Bronchial epithelial cell (primary cell): ENCODE measurements at regions not wholly inside any gene's neighbourhood (a gene's known extent, or its start where the extent isn't known, plus 50 kb on each side); places are given as distances from the start of the nearest gene placed in this dataset.
A peak's percentile ranks its signal among the peaks of the same experiment; 100 is the strongest.
"Not testable (repeated sequence)": the region's sequence is repeated elsewhere in the genome, so short reads cannot be mapped to it uniquely, and the experiment has no call there.

Experiments used
- DNase-seq: peaks from one replicate; pipeline ENCODE4 v3.0.0-alpha.2; 2010; ENCODE audit warnings: low read depth
- FAIRE-seq: peaks from 2 replicates; lab custom pipeline; 2011; peaks lifted over from hg19 to GRCh38; lab: Jason Lieb, UNC
- H3K27me3 ChIP-seq: 2 replicates; pipeline ENCODE4 v1.5.1; 2011; ENCODE audit warnings: low read length; ENCODE audit not compliant: control insufficient read depth, insufficient read depth
- H3K36me3 ChIP-seq: 2 replicates; pipeline ENCODE4 v1.5.1; 2011; ENCODE audit warnings: low read length; ENCODE audit not compliant: control insufficient read depth, insufficient read depth
- H3K4me3 ChIP-seq: 2 replicates; pipeline ENCODE4 v1.5.1; 2011; ENCODE audit warnings: mild to moderate bottlenecking, low read depth, low read length, control low read depth
- TF ChIP-seq, protein P1 (sequence below): IDR thresholded peaks from 2 replicates; pipeline ENCODE4 v1.5.1; 2011; ENCODE audit warnings: mild to moderate bottlenecking, moderate library complexity, low read length, control low read depth, inconsistent platforms; ENCODE audit not compliant: insufficient read depth, severe bottlenecking

DNA sequence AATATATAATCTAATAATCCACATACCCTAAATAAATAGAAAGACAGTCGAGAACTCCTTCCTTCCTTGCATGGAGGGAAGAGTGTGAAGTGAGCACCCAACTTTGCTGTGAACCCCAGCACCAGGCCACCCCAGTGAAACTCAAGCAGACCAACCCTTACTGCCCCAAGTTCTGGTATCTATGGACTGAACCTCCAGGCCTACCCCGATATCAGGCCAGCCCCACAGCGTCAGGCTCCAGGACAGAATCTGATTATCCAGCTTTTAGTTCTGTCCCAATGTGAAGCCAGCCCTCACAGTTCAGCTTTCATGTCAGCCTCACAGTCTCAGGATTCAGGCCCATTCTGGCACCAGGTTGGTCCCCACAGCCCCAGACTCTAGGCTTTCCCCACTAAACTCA, 1617.2 kb upstream of the AGA start:
- Histone ChIP-seq H3K27me3 (no peaks in the 10 kb centered on the region), H3K4me3 (no peak overlapping the region), H3K36me3 (no peaks in the 10 kb centered on the region)
- FAIRE-seq, result no peak
- TF ChIP-seq, protein P1, sequence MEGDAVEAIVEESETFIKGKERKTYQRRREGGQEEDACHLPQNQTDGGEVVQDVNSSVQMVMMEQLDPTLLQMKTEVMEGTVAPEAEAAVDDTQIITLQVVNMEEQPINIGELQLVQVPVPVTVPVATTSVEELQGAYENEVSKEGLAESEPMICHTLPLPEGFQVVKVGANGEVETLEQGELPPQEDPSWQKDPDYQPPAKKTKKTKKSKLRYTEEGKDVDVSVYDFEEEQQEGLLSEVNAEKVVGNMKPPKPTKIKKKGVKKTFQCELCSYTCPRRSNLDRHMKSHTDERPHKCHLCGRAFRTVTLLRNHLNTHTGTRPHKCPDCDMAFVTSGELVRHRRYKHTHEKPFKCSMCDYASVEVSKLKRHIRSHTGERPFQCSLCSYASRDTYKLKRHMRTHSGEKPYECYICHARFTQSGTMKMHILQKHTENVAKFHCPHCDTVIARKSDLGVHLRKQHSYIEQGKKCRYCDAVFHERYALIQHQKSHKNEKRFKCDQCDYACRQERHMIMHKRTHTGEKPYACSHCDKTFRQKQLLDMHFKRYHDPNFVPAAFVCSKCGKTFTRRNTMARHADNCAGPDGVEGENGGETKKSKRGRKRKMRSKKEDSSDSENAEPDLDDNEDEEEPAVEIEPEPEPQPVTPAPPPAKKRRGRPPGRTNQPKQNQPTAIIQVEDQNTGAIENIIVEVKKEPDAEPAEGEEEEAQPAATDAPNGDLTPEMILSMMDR, result no peak
- DNase-seq, result no peak

DNA sequence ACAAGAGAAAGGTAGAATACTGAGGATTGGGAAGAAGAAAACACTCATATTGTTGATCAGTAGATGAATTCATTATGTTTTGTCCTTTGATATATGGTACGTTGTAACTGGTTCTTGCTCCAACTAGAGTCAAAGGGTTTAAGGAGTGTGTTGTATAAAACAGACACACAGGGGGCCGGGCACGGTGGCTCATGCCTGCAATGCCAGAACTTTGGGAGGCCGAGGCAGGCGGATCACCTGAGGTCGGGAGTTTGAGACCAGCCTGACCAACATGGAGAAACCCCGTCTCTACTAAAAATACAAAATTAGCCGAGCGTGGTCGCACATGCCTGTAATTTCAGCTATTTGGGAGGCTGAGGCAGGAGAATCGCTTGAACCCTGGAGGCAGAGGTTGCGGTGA, 1624.0 kb upstream of the AGA start:
- not testable (repeated sequence) for H3K27me3 ChIP-seq, DNase-seq, H3K4me3 ChIP-seq, H3K36me3 ChIP-seq, FAIRE-seq

DNA sequence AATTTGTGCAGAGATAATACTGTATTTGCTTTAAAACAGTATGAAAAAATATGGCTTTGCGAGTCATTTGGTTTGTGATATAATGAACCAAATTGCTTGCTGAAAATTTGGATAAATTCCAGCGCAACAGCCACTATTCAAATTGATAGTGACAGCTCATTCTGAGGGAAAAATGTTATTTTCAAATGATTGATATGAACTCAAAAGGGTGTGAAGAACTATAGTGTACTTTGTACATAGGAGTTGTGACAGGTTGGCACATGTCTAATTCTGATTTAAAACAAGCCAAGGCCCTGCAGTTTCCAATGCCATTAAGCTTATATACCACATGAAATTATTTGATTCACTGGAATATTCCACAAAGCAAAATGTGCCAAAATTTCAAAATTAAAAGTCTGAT, 1628.9 kb upstream of the AGA start:
- no peaks in the 10 kb centered on the region for H3K27me3 ChIP-seq
- no peaks in the 10 kb centered on the region for H3K36me3 ChIP-seq
- DNase-seq (no peak), FAIRE-seq (no peak)
- TF ChIP-seq, protein P1, result no peak
- no peak overlapping the region for H3K4me3 ChIP-seq

DNA sequence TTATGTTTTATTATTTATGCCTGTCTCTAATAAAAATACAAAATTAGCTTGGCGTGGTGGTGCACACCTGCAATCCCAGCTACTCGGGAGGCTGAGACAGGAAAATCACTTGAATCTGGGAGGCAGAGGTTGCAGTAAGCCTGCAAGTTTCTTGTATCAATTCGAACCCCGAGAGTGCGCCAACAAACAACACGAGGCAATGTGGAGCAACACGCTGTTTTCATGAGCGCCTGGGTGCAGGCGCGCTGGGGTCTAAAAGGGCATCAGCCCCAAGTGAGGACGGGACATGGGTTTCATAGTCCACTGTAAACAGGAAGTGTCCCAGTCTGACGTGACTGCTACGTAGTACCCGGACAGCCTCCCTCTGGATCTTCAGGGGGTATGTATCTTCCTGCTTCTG, 1634.6 kb upstream of the AGA start:
- no peaks in the 10 kb centered on the region for H3K27me3 ChIP-seq
- DNase-seq (no peak), FAIRE-seq (no peak)
- TF ChIP-seq, protein P1, result no peak
- H3K36me3 ChIP-seq, result no peaks in the 10 kb centered on the region
- no peak overlapping the region for H3K4me3 ChIP-seq

DNA sequence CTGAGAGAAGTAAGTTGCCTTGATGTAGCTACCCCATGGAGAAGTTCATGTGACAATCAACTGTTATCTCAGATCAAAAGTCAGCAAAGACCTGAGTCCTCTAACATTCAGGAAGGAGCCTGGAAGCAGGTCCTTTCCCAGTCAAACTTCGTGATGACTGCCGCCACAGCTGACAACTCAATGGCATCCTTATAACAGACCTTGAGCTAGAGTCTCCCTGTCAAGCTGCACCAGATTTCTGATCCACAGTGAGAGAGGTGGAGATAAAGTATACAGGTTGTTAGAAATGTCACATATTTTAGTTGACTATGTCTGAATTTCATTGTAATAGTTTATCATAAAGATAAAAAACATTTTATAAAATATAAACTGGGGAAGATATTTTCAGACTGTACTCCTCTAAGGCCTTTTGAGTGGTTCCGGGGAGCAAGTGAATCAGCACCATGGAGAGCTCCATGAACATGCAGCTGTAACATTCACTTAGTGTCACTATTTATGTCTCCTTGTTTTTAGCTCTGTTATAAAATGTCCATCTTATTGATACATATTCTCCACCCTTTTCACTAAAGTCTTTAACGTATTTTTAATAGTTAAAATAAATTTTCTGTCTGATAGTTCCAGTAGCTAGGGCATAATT, 1653.5 kb upstream of the AGA start:
- no peak overlapping the region for H3K4me3 ChIP-seq
- H3K27me3 ChIP-seq, result no peaks in the 10 kb centered on the region
- no peak for FAIRE-seq
- H3K36me3 ChIP-seq, result no peaks in the 10 kb centered on the region
- TF ChIP-seq, protein P1, result no peak
- peak; percentile 4 for DNase-seq

DNA sequence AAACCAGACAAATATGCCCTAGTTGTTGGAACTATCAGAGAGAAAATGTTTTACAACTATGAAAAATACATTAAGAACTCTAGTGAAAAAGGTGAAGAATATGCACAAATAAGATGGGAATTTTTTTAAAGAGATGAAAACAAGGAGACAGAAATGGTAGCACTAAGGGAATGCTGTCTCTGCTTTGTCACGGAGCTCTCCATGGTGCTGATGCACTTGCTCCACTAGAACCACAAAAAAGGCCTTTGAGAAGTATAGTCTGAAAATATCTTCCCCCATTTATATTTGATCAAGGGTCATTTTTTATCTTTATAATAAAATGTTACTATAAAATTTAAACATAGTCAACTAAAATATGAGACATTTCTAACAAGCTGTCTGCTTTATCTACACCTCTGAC, 1655.5 kb upstream of the AGA start:
- DNase-seq (no peak), FAIRE-seq (no peak)
- Histone ChIP-seq H3K4me3 (no peak overlapping the region), H3K27me3 (no peaks in the 10 kb centered on the region), H3K36me3 (no peaks in the 10 kb centered on the region)
- TF ChIP-seq, protein P1, result no peak
